ENCODE measurements at regions not wholly inside any gene's neighbourhood (a gene's known extent, or its start where the extent isn't known, plus 50 kb on each side); places are given as distances from the start of the nearest gene placed in this dataset.
"Not testable (repeated sequence)": the region's sequence is repeated elsewhere in the genome, so short reads cannot be mapped to it uniquely, and the experiment has no call there.

GRCh38 chr7:68971634-68972340, 626.5 kb upstream of the AUTS2 start:
- DNase-seq: no peak

- DNase-seq: no peak
These were observed 620.8 kb upstream of the AUTS2 start for GRCh38 chr7:68977385-68978055.

GRCh38 chr7:68978710-68979109, 619.6 kb upstream of the AUTS2 start:
- DNase-seq: no peak

GRCh38 chr7:68980011-68980410, 618.3 kb upstream of the AUTS2 start:
- no peak for DNase-seq

GRCh38 chr7:68980432-68980831, 617.8 kb upstream of the AUTS2 start:
- DNase-seq: not testable (repeated sequence)

GRCh38 chr7:68984306-68984705, 614.0 kb upstream of the AUTS2 start:
- DNase-seq: no peak

GRCh38 chr7:68994841-68995240, 603.4 kb upstream of the AUTS2 start:
- DNase-seq: no peak

- DNase-seq: no peak
These were observed 600.1 kb upstream of the AUTS2 start for GRCh38 chr7:68998136-68998535.

GRCh38 chr7:69002416-69002815, 595.9 kb upstream of the AUTS2 start:
- DNase-seq: no peak

- DNase-seq: no peak
These were observed 586.1 kb upstream of the AUTS2 start for GRCh38 chr7:69012149-69012548.

GRCh38 chr7:69017208-69017607, 581.1 kb upstream of the AUTS2 start:
- DNase-seq: no peak

- no peak for DNase-seq
These were observed 580.1 kb upstream of the AUTS2 start for GRCh38 chr7:69018200-69018599.

GRCh38 chr7:69019437-69019836, 578.8 kb upstream of the AUTS2 start:
- no peak for DNase-seq

GRCh38 chr7:69020536-69020935, 577.7 kb upstream of the AUTS2 start:
- DNase-seq: no peak

GRCh38 chr7:69025249-69025648, 573.0 kb upstream of the AUTS2 start:
- no peak for DNase-seq

- DNase-seq: no peak
These were observed 565.4 kb upstream of the AUTS2 start for GRCh38 chr7:69032848-69033247.

GRCh38 chr7:69035826-69036225, 562.4 kb upstream of the AUTS2 start:
- DNase-seq: no peak

GRCh38 chr7:69036301-69036700, 562.0 kb upstream of the AUTS2 start:
- DNase-seq: no peak

- no peak for DNase-seq
These were observed 559.4 kb upstream of the AUTS2 start for GRCh38 chr7:69038915-69039314.

GRCh38 chr7:69042138-69042537, 556.1 kb upstream of the AUTS2 start:
- DNase-seq: no peak

- no peak for DNase-seq
These were observed 551.0 kb upstream of the AUTS2 start for GRCh38 chr7:69047151-69047754.

GRCh38 chr7:69049326-69049725, 548.9 kb upstream of the AUTS2 start:
- DNase-seq: no peak

- no peak for DNase-seq
These were observed 545.8 kb upstream of the AUTS2 start for GRCh38 chr7:69052447-69052846.

GRCh38 chr7:69060516-69060915, 537.8 kb upstream of the AUTS2 start:
- DNase-seq: no peak

All from CD4-positive, alpha-beta T cell treated with Interferon alpha-2 for 1 hour (primary cell).